GM18520 (cell line): ENCODE measurements at regions not wholly inside any gene's neighbourhood (a gene's known extent, or its start where the extent isn't known, plus 50 kb on each side); places are given as distances from the start of the nearest gene placed in this dataset.

Experiments
- ATAC-seq: cut with Tn5 transposase; IDR thresholded peaks from one replicate; pipeline ENCODE4 v1.9.1; 2021; ENCODE audit not compliant: unreplicated experiment

- ATAC-seq, result no peak
These were observed 1045.9 kb downstream of the MCTP2 start for GRCh38 chr15:95277266-95277665.

DNA sequence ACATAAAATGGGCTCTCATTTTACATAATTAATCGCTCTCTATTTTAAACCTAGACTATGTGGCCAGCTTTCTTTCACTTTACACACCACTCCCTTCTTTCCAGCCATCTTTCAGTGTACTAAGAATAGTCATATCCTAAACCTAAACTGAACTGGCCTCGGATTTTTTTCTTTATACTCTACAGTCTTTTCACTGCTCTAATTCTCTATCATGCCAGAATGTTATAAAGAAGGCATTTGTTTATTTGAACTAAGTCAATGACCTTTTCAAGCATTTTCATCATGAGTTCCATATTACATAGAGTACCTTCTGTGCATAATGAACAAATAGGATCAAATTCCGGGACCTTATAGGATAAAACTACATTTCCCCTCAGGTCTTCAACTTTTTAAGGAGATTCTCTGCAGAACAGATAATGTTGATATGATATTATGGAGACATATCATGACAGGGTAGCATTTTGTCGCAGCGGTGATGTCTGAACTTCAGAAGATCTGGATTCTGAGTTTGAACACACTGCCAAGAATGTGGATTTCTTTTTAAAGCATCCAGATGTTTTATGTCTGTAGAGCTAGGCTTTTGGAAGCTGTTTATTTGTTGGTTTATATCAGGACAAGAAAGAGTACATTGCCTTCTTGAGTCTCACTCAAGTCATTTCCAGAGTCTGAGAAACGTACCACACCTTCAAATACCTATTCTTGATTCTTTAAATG lies 1047.3 kb downstream of the MCTP2 start:
- ATAC-seq, result no peak

GRCh38 chr15:95279277-95280019 lies 1048.1 kb downstream of the MCTP2 start:
- no peak for ATAC-seq

DNA sequence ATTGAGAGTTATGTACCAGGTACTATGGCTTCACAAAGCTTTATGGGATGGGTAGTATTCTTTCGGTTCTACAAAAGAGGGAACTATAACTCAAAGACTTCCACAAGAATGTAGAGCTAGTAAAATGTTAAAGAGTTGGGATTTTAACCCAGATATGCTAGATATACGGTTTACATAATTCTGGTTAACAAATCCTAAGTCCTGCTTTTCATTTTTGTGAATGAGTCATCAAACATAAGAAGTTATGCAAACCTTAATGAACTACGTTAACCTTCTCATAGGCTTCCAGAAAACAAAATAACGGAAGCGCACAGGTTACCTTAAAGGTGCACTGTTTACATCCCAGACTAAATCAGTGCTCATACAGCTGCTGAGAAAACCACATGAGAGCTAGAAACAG lies 1049.3 kb downstream of the MCTP2 start:
- no peak for ATAC-seq

GRCh38 chr15:95281470-95281869 lies 1049.0 kb upstream of the NR2F2 start:
- ATAC-seq, result no peak

GRCh38 chr15:95284492-95284891 lies 1046.0 kb upstream of the NR2F2 start:
- ATAC-seq, result no peak

DNA sequence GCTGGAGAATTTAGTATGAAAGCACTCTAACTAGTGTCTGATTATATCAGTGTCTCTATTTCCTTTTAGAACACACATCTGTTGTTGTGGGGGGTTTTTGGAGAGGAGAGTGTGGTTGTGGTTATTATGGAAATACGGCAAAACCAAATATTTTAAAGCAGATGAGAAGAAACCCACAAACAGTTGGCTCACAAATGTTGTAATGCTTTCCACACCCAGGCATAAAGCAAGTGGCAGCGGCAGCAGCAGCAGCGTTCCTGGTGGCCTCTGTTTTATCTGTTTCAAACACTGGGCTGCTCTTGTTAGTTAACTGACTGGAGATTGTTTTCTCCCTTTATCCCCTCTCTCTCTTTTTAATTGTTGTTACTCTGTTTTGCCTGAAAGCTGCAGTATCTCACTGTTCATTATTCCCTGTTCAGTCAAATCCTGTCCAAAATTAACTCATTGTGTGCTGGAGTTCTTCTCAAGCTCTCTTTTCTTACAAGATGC lies 1045.5 kb upstream of the NR2F2 start:
- ATAC-seq, result no peak

- ATAC-seq, result no peak
These were observed 1044.1 kb upstream of the NR2F2 start for GRCh38 chr15:95286352-95286880.

DNA sequence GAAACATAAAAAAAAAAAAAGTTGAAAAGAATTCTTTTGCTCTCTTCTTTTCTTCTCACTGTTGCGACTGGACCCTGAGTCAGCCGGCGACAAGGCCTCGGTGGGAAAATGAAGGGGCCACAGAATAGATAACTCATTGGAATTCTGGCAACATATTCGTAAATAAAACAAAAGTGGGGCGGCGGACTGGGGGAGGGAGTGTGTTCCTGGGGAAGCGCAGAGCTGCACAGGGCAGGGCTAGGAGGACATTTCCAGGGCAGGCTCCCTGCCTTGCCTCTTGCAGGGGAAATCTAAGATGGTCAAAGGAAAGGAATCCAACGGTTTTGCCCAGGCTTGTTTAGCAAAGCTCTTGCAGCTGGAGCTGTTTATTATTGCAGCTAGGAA lies 1042.8 kb upstream of the NR2F2 start:
- no peak for ATAC-seq

DNA sequence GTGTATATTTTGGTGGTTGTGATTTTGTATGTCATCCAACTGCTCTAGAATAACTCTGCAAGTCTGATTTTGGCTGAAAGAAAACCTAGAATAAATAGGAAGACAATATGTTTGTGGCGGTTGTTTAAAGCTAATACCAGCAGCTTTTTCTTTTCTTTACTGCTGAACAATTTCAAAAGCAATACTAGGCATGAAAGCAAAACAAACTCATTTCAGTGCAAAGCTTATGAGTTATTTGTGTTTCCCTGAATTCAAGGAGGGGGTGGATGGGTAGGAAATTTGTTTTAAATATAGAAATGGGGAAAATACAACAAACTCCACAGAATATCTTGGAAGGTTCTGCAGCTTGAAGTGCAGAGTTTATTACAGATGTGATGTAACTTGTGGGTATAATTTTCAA lies 1041.9 kb upstream of the NR2F2 start:
- no peak for ATAC-seq

DNA sequence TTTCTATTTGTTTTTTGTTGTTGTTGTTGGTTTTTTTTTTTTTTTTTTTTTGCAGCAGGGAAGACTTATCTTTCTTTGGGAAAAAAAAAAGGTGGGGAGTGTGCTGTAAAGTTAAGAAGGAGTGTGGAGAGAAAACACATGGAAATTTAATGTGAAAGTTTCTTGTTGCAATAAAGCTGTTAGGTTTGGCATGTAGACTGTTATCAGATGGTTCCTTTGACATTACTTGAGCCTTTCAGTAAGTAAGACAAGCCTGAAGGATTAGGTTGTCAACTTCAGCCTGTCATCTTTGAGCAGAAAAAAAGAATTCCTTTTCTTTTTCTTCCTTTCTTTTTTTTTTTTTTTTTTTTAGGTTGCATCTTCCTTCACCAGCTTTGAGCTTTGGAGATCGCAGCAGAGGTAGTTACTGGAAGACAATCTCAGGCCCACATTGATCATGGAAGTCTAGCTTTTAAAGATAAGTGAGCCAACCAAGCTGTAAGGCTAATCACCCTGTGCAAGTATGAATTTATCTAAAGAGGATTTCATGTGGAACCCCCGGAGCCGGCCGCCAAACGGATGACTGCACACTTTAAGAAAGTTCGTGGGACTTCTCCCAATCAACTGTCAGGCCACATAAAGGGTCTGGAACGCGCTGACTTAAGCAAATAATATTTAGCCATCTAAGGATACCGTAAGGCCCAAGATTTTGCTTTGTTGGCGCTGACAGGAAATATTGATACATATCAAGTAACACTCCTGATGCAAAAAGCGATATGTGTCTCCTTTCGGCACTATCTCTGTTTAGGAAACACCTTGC lies 1040.1 kb upstream of the NR2F2 start:
- ATAC-seq, result no peak

GRCh38 chr15:95291898-95292472 lies 1038.5 kb upstream of the NR2F2 start:
- no peak for ATAC-seq

DNA sequence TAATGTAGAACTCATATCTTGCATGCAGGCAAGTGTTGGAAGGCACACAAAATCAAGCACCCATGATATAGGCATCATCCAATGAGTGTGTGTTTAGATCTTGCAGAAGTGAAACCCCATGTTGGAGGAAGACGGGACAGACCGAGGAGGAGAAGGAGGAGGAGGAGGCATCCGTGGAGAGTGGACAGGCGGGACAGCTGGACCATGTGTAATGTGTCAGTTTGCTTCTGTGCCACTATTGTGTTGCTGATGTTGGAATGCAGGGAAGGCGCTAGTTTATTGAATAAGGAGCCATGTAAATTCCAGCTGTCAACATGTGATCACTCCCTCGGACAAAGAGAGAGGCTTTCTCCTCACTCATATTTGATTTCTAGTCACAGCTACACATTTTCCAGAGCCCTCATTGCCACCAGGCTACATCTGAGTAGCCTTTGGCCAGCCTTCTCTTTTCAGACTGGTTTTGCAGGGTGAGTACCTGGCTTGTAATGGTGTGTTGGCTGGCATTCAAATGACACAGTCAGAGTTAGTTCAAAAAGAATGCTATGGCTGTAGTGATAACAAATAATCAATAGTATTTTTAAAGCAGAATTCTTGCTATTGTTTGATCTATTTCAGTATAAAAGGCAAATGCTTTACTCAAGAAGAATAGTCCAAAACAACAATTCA lies 1037.6 kb upstream of the NR2F2 start:
- ATAC-seq, result no peak

GRCh38 chr15:95293456-95294031 lies 1037.0 kb upstream of the NR2F2 start:
- ATAC-seq, result no peak

DNA sequence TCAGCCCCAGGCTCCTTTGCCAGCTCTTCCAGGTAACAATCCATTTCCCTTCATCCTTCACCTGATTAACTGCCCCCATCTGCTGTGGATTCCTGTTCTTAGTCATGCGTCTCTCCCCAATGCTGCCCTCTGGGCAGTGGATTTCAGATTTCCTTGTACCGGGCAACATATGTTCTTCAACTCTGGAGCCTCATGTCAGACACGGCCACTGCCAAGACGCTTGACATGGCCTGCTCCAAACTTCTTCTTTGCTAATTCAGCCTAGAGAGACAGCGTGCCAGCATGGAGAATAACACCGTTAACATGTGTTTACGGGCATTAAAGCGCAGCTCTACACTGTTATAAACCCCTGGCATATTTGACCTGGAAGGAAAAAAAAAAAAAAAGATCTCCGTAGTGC lies 1035.1 kb upstream of the NR2F2 start:
- ATAC-seq, result no peak

DNA sequence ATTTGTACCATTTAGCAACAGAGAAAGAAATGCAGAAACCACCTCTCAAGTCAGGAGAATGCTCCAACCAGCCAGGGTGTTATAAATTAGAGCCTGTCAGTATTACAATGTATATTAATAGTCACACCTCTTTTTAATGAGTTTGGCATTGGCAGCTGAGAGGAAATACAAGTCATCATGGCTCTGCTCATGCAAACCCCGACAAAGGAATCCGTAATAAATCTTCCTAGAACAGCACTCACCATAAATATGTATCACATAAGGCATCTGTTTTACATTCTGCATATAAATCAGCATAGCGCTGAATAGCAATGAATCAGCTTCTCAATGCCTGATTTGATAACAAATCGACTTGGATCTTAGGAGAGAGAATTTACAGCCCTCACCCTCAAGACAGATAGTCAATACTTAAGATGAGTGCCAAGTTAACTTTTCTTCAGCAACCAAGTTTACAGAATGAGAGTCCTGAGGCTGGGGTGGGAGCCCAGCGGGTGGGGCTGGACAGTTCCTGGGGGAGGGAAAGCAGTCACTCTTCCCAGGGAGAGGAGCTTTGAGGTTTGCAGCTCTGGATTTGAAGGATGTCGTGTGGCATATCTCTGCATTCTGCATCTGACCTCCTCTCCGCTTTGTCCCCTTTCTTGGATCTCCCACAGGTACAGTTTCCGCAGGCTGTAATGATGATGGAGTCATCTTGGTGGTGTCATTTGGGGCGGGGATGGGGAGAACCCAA lies 1034.4 kb upstream of the NR2F2 start:
- no peak for ATAC-seq

GRCh38 chr15:95296643-95297042 lies 1033.9 kb upstream of the NR2F2 start:
- no peak for ATAC-seq

GRCh38 chr15:95298729-95299128 lies 1031.8 kb upstream of the NR2F2 start:
- no peak for ATAC-seq

DNA sequence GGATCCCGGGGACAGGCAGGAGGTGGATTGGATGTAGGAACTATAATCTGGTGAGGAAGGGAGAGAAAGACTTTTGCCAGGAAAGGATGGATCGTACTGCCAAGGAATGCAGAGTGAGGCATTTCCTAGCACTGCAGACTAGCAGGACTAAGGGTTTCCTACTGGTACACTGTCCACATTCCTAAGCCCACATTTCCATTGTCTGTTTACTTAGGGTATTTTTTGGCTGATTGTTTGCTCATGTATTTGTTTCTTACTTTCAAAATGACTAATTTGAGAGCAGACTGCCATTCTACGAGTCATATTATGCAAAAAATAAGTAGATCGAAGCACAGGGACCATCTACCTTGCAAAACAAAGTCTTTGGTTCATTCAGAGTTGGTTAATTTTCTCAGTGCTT lies 1029.5 kb upstream of the NR2F2 start:
- no peak for ATAC-seq

GRCh38 chr15:95302206-95302605 lies 1028.3 kb upstream of the NR2F2 start:
- ATAC-seq, result no peak
